Type B pancreatic cell (in vitro differentiated cells): ENCODE measurements at regions not wholly inside any gene's neighbourhood (a gene's known extent, or its start where the extent isn't known, plus 50 kb on each side); places are given as distances from the start of the nearest gene placed in this dataset.
A peak's percentile ranks its signal among the peaks of the same experiment; 100 is the strongest.

Experiments
- DNase-seq: peaks from one replicate; pipeline ENCODE4 v3.0.0; 2021; ENCODE audit warnings: mixed read lengths; ENCODE audit not compliant: unreplicated experiment; ENCODE audit errors: extremely low spot score
- H3K27ac Mint-ChIP-seq: 2 replicates; pipeline ENCODE4 v1.8.0; 2021; ENCODE audit warnings: mild to moderate bottlenecking, mixed read lengths
- H3K27me3 Mint-ChIP-seq: 2 replicates; pipeline ENCODE4 v1.8.0; 2021; ENCODE audit warnings: mixed read lengths
- H3K36me3 Mint-ChIP-seq: 2 replicates; pipeline ENCODE4 v1.8.0; 2021; ENCODE audit warnings: mixed read lengths
- H3K4me1 Mint-ChIP-seq: one replicate; pipeline ENCODE4 v1.8.0; 2021; ENCODE audit warnings: mixed read lengths; ENCODE audit not compliant: unreplicated experiment
- H3K4me3 Mint-ChIP-seq: 2 replicates; pipeline ENCODE4 v1.8.0; 2021; ENCODE audit warnings: mild to moderate bottlenecking, mixed read lengths
- H3K9me3 Mint-ChIP-seq: 2 replicates; pipeline ENCODE4 v1.8.0; 2021; ENCODE audit warnings: mixed read lengths
- CTCF ChIP-seq: fragments of 200-600 bp; sonication (generic); conservative IDR thresholded peaks from 2 replicates; pipeline ENCODE4 v1.5.0; 2021; ENCODE audit warnings: antibody characterized with exemption, mild to moderate bottlenecking

GRCh38 chr3:82618594-82618993, 857.1 kb upstream of the GBE1 start:
- TF ChIP-seq CTCF, result no peak
- no peak for DNase-seq
- no peaks in the 10 kb centered on the region for H3K36me3 Mint-ChIP-seq
- H3K27ac Mint-ChIP-seq, result no peak overlapping the region
- no peaks in the 10 kb centered on the region for H3K27me3 Mint-ChIP-seq
- H3K4me1 Mint-ChIP-seq, result no peaks in the 10 kb centered on the region
- H3K4me3 Mint-ChIP-seq, result no peak overlapping the region
- H3K9me3 Mint-ChIP-seq, result peaks cover 5% of the 10 kb centered on the region

- H3K4me3 Mint-ChIP-seq, result no peak overlapping the region
- TF ChIP-seq CTCF, result no peak
- no peaks in the 10 kb centered on the region for H3K9me3 Mint-ChIP-seq
- H3K27ac Mint-ChIP-seq, result no peak overlapping the region
- H3K27me3 Mint-ChIP-seq, result no peaks in the 10 kb centered on the region
- DNase-seq, result no peak
- H3K4me1 Mint-ChIP-seq, result no peaks in the 10 kb centered on the region
- no peaks in the 10 kb centered on the region for H3K36me3 Mint-ChIP-seq
These were observed 848.8 kb upstream of the GBE1 start for GRCh38 chr3:82610236-82610635.

- no peak for TF ChIP-seq CTCF
- Mint-ChIP-seq H3K4me1 (no peaks in the 10 kb centered on the region), H3K36me3 (no peaks in the 10 kb centered on the region), H3K27ac (no peak overlapping the region), H3K4me3 (no peak overlapping the region), H3K9me3 (no peaks in the 10 kb centered on the region), H3K27me3 (no peaks in the 10 kb centered on the region)
- no peak for DNase-seq
These were observed 845.9 kb upstream of the GBE1 start for GRCh38 chr3:82607391-82607790.

DNA sequence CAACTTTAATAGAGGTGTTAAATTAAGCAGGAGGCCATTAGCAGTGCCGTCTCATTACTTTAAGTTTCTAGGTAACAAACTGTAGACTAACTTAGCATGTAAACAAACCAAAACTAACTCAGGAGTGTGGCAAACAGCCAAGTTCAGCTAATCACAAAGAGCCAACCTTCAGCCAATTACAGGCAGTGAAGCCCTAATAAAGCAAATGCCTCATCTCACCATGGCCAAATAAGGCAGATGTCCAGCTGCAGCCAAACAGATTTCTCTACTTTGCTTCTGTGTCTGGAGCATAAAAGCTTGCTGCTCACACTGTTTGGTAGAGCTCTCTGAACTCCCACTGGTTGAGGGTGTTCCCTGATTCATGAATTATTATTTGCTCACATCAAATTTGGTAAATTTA, 835.4 kb upstream of the GBE1 start:
- no peaks in the 10 kb centered on the region for H3K27me3 Mint-ChIP-seq
- H3K4me3 Mint-ChIP-seq, result no peak overlapping the region
- no peak overlapping the region for H3K27ac Mint-ChIP-seq
- H3K4me1 Mint-ChIP-seq, result no peaks in the 10 kb centered on the region
- H3K9me3 Mint-ChIP-seq, result peaks cover 11% of the 10 kb centered on the region
- no peak for TF ChIP-seq CTCF
- H3K36me3 Mint-ChIP-seq, result peaks cover 3% of the 10 kb centered on the region
- no peak for DNase-seq

GRCh38 chr3:82595530-82595929, 834.1 kb upstream of the GBE1 start:
- no peak for TF ChIP-seq CTCF
- Mint-ChIP-seq H3K4me3 (no peak overlapping the region), H3K4me1 (no peaks in the 10 kb centered on the region), H3K27ac (no peak overlapping the region), H3K27me3 (no peaks in the 10 kb centered on the region), H3K9me3 (peaks cover 11% of the 10 kb centered on the region), H3K36me3 (peaks cover 3% of the 10 kb centered on the region)
- DNase-seq, result no peak

GRCh38 chr3:82587174-82587573, 825.7 kb upstream of the GBE1 start:
- no peak for DNase-seq
- no peak for TF ChIP-seq CTCF
- Mint-ChIP-seq H3K4me1 (peaks cover 6% of the 10 kb centered on the region), H3K4me3 (no peak overlapping the region), H3K27me3 (no peaks in the 10 kb centered on the region), H3K9me3 (no peaks in the 10 kb centered on the region), H3K36me3 (no peaks in the 10 kb centered on the region), H3K27ac (peak overlapping the region; percentile 35)
